ENCODE measurements at regions not wholly inside any gene's neighbourhood (a gene's known extent, or its start where the extent isn't known, plus 50 kb on each side); places are given as distances from the start of the nearest gene placed in this dataset.

GRCh38 chr20:6397115-6397514 lies 274.3 kb upstream of the FERMT1 start:
- Histone ChIP-seq H3K27ac (ENCODE audit: low read depth in 2 of 2, low read length in 1 of 2) (no peak overlapping the region), H3K79me2 (ENCODE audit: insufficient read depth) (no peaks in the 10 kb centered on the region), H4K20me1 (ENCODE audit: insufficient read depth) (no peaks in the 10 kb centered on the region), H3K9me3 (no peaks in the 10 kb centered on the region), H3F3A (replicated peaks; ENCODE audit: insufficient read depth) (no peaks in the 10 kb centered on the region), H3K4me2 (no peak overlapping the region), H3K36me3 (replicated peaks in 1 of 2; ENCODE audit: control insufficient read depth in 1 of 2, insufficient read depth in 2 of 2, low read length in 1 of 2) (no peaks in the 10 kb centered on the region), H3K9me2 (no peaks in the 10 kb centered on the region), H3K4me3 (ENCODE audit: low read depth in 2 of 2, low read length in 1 of 2) (no peak overlapping the region), H3K4me1 (ENCODE audit: control insufficient read depth in 1 of 2, insufficient read depth in 2 of 2, low read depth in 1 of 2, low read length in 1 of 2) (no peaks in the 10 kb centered on the region), H2AFZ (ENCODE audit: low read depth) (no peak overlapping the region), H3K9ac (no peak overlapping the region), H3K27me3 (ENCODE audit: insufficient read depth) (no peaks in the 10 kb centered on the region)
- ChIA-PET POLR2A (no interaction called here), CTCF (no interaction called here)
- WGBS (ENCODE audit: low lambda C conversion rate): 15% methylated on average over 2 of the region's 2 CpGs
- DNase-seq: no peak
- TF ChIP-seq MEF2A (IDR thresholded peaks at IDR 0.05; ENCODE audit: borderline replicate concordance, low read depth) (no peak), EP300 (IDR thresholded peaks at IDR 0.05; ENCODE audit: borderline replicate concordance in 1 of 2, low read depth in 1 of 2, low read length in 1 of 2) (no peak), USF1 (IDR thresholded peaks at IDR 0.05; ENCODE audit: borderline replicate concordance, low read depth) (no peak), TEAD4 (IDR thresholded peaks at IDR 0.05; ENCODE audit: borderline replicate concordance, insufficient read depth) (no peak), GABPA (IDR thresholded peaks at IDR 0.05; ENCODE audit: low read depth) (no peak), TAF1 (IDR thresholded peaks at IDR 0.05; ENCODE audit: borderline replicate concordance, low read depth, low read length) (no peak), POLR2AphosphoS5 (IDR thresholded peaks at IDR 0.05; ENCODE audit: low read depth, low read length) (no peak), MAX (IDR thresholded peaks at IDR 0.05; ENCODE audit: low read depth) (no peak), FOSL2 (IDR thresholded peaks at IDR 0.05; ENCODE audit: borderline replicate concordance, low read depth) (no peak), NRF1 (IDR thresholded peaks at IDR 0.05; ENCODE audit: low read depth, low read length) (no peak), USF2 (IDR thresholded peaks at IDR 0.05; ENCODE audit: borderline replicate concordance, low read depth, low read length) (no peak), CHD2 (IDR thresholded peaks at IDR 0.05; ENCODE audit: low read length, partially characterized antibody) (no peak)

GRCh38 chr20:6395695-6396094 lies 272.9 kb upstream of the FERMT1 start:
- Histone ChIP-seq H3K9ac (no peak overlapping the region), H2AFZ (ENCODE audit: low read depth) (no peak overlapping the region), H3K4me3 (ENCODE audit: low read depth in 2 of 2, low read length in 1 of 2) (no peak overlapping the region), H3K9me2 (no peaks in the 10 kb centered on the region), H3K36me3 (replicated peaks in 1 of 2; ENCODE audit: control insufficient read depth in 1 of 2, insufficient read depth in 2 of 2, low read length in 1 of 2) (no peaks in the 10 kb centered on the region), H3K4me2 (no peak overlapping the region), H3K9me3 (no peaks in the 10 kb centered on the region), H3K79me2 (ENCODE audit: insufficient read depth) (no peaks in the 10 kb centered on the region), H3K27me3 (ENCODE audit: insufficient read depth) (no peaks in the 10 kb centered on the region), H4K20me1 (ENCODE audit: insufficient read depth) (no peaks in the 10 kb centered on the region), H3F3A (replicated peaks; ENCODE audit: insufficient read depth) (no peaks in the 10 kb centered on the region), H3K4me1 (ENCODE audit: control insufficient read depth in 1 of 2, insufficient read depth in 2 of 2, low read depth in 1 of 2, low read length in 1 of 2) (no peaks in the 10 kb centered on the region), H3K27ac (ENCODE audit: low read depth in 2 of 2, low read length in 1 of 2) (no peak overlapping the region)
- CTCF ChIA-PET: no interaction called here
- 0% methylated on average over 2 of the region's 2 CpGs for WGBS (ENCODE audit: low lambda C conversion rate)
- TF ChIP-seq ZBTB33 (IDR thresholded peaks at IDR 0.05; ENCODE audit: borderline replicate concordance, low read depth) (no peak), RCOR1 (IDR thresholded peaks at IDR 0.05; ENCODE audit: low read length) (no peak), FOXJ3 (CRISPR knock-in tag; IDR thresholded peaks at IDR 0.05) (no peak), CHD2 (IDR thresholded peaks at IDR 0.05; ENCODE audit: low read length, partially characterized antibody) (no peak), USF2 (IDR thresholded peaks at IDR 0.05; ENCODE audit: borderline replicate concordance, low read depth, low read length) (no peak), SMC3 (IDR thresholded peaks at IDR 0.05; ENCODE audit: low read depth, low read length) (no peak), USF1 (IDR thresholded peaks at IDR 0.05; ENCODE audit: borderline replicate concordance, low read depth) (no peak), MXI1 (IDR thresholded peaks at IDR 0.05; ENCODE audit: low read depth, low read length) (no peak), FOSL2 (IDR thresholded peaks at IDR 0.05; ENCODE audit: borderline replicate concordance, low read depth) (no peak)
- POLR2A ChIA-PET: no interaction called here
- DNase-seq: no peak

Measured in SK-N-SH (cell line).